Stimulated activated naive CD8-positive, alpha-beta T cell treated with anti-CD3 and anti-CD28 coated beads, Interleukin-15, amount 100 ng/mL, for 72 hours (primary cell): ENCODE measurements at regions not wholly inside any gene's neighbourhood (a gene's known extent, or its start where the extent isn't known, plus 50 kb on each side); places are given as distances from the start of the nearest gene placed in this dataset.
"Not testable (repeated sequence)": the region's sequence is repeated elsewhere in the genome, so short reads cannot be mapped to it uniquely, and the experiment has no call there.

Experiments
- ATAC-seq: fragments of 150-1000 bp; cut with Tn5 transposase; 2 replicates; pipeline ENCODE4 v1.10.0; 2021; ENCODE audit warnings: mild to moderate bottlenecking, moderate library complexity
- DNase-seq, 2 donors: peaks; one replicate each; pipeline ENCODE4 v3.0.0; 2021 to 2022
- H3K27ac Mint-ChIP-seq, 2 donors: one replicate each; pipeline ENCODE4 v1.8.0; 2022; ENCODE audit warnings: mild to moderate bottlenecking in 2 of 2, mixed read lengths in 2 of 2, moderate library complexity in 2 of 2
- H3K27me3 Mint-ChIP-seq: one replicate; pipeline ENCODE4 v1.8.0; 2022; ENCODE audit warnings: mixed read lengths
- H3K4me1 Mint-ChIP-seq: one replicate; pipeline ENCODE4 v1.8.0; 2022; ENCODE audit warnings: mild to moderate bottlenecking, mixed read lengths
- H3K4me3 Mint-ChIP-seq, 2 donors: one replicate each; pipeline ENCODE4 v1.8.0; 2022; ENCODE audit warnings: mild to moderate bottlenecking in 2 of 2, mixed read lengths in 2 of 2, moderate library complexity in 1 of 2
- H3K9me3 Mint-ChIP-seq, 2 donors: one replicate each; pipeline ENCODE4 v1.8.0; 2022; ENCODE audit warnings: mixed read lengths in 2 of 2

DNA sequence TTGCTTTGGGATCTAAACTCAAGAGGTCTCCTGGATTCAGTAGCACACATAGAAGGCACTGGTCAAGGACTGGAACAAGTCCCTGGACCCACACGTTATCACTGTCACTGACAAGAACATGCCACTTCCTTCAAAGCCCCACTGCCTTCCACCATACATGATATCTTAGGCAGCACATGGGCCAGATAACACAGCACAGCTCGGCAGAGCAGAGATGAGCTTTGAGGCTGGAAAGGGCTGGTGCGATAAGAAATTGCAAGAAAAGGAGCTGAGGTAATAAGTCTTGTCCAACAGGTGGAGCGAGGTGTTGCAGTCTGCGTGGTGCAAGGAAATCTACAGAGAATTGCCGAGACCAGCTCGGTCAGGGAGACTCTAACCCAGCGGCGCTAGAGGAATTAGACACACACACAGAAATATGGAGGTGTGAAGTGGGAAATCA is 139.8 kb upstream of the CDK13 start:
- Mint-ChIP-seq H3K27ac (no peak overlapping the region), H3K27me3 (peaks cover 31% of the 10 kb centered on the region), H3K4me1 (no peaks in the 10 kb centered on the region), H3K9me3 (no peaks in the 10 kb centered on the region), H3K4me3 (no peak overlapping the region)
- no peak for ATAC-seq
- DNase-seq, result no peak

DNA sequence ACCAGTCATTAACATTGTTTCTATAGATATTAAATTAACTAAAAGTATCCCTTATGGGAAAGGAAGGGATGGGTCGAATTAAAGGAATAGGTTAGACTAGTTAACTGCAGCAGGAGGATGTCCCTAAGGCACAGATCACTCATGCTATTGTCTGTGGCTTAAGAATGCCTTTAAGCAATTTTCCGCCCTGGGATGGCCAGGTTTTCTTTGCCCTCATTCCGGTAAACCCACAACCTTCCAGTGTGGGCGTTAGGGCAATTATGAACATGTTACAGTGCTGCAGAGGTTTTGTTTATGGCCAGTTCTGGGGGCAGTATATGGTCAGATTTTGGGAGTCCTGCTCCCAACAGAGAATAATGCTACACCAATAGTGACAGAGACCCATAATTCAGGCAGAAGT is 139.3 kb upstream of the CDK13 start:
- Mint-ChIP-seq H3K9me3 (no peaks in the 10 kb centered on the region), H3K4me1 (no peaks in the 10 kb centered on the region), H3K4me3 (no peak overlapping the region), H3K27ac (no peak overlapping the region), H3K27me3 (peaks cover 36% of the 10 kb centered on the region)
- DNase-seq (no peak), ATAC-seq (no peak)

DNA sequence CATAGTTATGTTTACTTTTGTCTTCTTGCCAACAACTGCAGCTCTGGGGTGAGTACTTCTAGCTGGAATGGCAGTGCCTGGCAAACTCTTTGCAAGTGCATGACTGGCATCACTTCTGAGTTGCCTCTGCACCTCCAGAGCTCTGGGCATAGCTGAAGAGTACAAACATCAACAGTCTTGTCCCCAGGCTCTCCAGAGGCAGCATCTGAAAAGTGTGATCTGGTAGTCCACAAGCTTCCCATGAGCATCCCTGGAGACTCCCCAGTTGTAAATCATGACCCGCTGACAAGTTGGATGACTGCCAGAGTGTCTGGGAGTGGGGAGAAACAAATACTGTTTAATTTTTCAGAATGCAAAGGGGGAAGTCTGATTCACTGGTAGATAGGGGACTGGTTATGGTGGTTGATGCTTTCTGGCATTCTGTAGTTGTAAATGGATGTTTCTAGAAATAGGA is 138.9 kb upstream of the CDK13 start:
- DNase-seq, result no peak
- no peak for ATAC-seq
- Mint-ChIP-seq H3K4me1 (no peaks in the 10 kb centered on the region), H3K4me3 (no peak overlapping the region), H3K27me3 (peaks cover 41% of the 10 kb centered on the region), H3K9me3 (no peaks in the 10 kb centered on the region), H3K27ac (no peak overlapping the region)

DNA sequence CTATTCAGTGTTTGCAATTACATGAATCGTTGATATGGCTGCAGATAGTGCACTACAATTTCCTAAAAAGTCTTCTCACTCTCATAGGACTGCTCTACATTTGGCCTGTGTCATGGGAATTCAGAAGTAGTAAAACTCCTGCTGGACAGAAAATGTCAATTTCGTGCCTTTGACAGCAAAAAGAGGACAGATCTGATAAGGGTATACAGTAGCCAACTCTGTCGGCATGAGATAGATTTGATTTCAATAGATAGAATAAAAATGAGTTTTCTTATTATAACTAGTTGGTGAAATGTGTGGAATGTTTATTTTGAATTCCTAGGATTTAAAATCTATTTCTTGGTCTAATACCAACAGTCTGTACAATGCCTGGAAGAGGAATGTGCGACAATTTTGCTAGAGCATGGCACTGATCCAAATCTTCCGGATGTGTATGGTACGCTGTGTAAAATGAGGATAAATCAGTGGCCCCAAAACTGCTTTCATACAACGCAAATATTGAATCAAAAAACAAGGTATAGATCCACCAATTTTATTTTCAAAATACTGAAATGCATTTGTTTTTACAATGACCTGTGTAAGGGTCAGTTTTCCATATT is 133.5 kb upstream of the CDK13 start:
- Mint-ChIP-seq H3K27ac (no peak overlapping the region), H3K27me3 (peaks cover 63% of the 10 kb centered on the region), H3K9me3 (no peaks in the 10 kb centered on the region), H3K4me3 (no peak overlapping the region), H3K4me1 (no peaks in the 10 kb centered on the region)
- ATAC-seq (no peak), DNase-seq (no peak)

DNA sequence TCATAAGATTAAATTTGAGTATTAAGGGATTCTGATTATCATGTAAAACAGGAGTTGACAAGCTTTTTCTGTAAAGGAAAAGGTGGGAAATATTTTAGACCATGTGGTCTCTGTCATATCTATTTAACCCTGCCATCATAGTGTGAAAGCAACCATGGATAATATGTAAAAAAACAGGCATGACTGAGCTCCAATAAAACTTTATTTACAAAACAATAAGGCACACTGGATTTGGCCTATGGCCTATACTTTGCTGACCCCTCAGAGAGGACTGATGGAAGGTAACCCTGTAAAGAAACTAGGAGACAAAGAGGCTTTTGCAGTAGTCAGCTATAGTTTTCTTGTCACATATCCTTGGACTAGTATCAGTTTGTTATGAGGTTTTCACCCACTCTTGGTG is 130.5 kb upstream of the CDK13 start:
- peaks cover 52% of the 10 kb centered on the region for H3K27me3 Mint-ChIP-seq
- DNase-seq (no peak), ATAC-seq (no peak)
- H3K4me1 Mint-ChIP-seq, result no peaks in the 10 kb centered on the region
- H3K4me3 Mint-ChIP-seq, result no peak overlapping the region
- no peak overlapping the region for H3K27ac Mint-ChIP-seq
- H3K9me3 Mint-ChIP-seq, result no peaks in the 10 kb centered on the region

DNA sequence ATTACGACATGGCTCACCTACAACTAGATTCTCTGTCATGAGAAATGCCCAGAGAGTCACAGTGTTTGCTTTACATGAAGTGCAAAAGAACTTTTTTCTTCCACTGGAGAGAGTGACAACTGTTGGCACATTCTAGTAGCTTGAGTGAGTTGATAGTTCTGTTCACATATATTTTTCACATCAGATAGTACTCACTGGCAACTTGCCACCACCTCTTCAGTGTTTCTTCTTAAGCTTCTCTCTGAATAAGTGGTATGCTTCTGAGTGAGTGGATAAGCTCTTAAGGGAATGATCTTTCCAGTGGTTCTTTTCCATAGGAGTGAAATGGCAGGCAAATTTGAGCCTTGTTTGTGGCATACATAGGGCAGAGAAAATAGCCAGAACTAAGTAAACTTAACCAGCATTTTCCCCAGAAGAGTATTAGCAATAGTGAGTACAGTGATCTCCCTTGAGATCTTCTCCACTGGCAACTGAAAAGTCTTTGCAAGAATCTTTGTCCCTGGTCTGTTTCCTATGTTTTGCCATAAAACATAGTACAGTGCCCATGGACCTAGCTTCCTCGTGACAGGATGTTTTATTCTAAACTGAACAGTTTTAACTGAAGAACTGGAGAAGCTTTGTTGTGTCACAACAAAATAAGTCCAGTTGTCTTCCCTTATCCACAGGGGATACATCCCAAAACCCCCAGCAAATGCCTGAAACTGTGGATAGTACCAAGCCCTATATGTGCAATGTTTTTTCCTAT is 125.4 kb upstream of the CDK13 start:
- H3K27me3 Mint-ChIP-seq, result peaks cover 58% of the 10 kb centered on the region
- ATAC-seq (no peak), DNase-seq (no peak)
- H3K9me3 Mint-ChIP-seq, result no peaks in the 10 kb centered on the region
- H3K4me3 Mint-ChIP-seq, result no peak overlapping the region
- no peak overlapping the region for H3K27ac Mint-ChIP-seq
- H3K4me1 Mint-ChIP-seq, result no peaks in the 10 kb centered on the region

DNA sequence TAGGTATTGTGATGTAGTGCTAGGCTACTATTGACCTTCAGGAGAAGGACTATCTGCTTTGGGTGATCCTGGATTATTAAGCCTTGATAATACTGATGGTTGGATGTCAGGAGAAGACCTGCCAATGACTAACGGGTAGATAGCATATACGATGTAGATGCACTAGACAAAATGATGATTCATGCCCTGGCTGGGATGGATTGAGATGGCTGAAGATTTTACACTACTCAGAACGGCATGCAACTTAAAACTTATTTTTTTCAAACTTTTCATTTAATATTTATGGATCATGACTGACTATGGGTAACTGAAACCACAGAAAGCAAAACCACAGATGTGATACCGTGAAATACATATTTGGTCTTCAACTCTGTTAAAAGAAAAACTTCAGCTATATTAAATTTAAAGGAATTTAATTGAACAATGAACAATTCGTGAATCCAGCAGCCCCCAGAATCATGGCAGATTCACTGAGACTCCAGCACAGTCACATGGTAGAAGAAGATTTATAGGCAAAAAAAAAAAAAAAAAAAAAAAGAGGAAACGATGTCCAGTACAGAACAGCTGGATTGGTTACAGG is 124.6 kb upstream of the CDK13 start:
- H3K4me3 Mint-ChIP-seq, result no peak overlapping the region
- H3K27me3 Mint-ChIP-seq, result peaks cover 61% of the 10 kb centered on the region
- H3K4me1 Mint-ChIP-seq, result no peaks in the 10 kb centered on the region
- ATAC-seq (no peak), DNase-seq (no peak)
- H3K27ac Mint-ChIP-seq, result no peak overlapping the region
- H3K9me3 Mint-ChIP-seq, result no peaks in the 10 kb centered on the region

DNA sequence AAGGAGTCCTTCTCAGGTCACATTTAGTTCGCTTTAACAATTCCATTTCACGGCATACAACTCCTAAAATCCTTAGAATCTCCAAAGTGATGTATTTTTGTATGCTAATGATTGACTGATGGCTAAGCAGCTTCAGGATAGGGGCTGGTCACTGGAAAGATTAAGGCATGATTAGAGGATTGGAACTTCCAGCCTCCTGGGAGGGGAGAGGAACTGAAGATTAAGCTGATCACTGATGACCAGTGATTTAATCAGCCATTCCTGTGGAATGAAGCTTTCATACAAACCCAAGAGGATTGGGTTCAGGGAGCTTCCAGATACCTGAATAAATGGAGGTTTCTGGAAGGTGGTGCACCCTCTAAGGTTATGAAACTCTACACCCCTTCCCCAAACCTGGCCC is 123.9 kb upstream of the CDK13 start:
- no peak for ATAC-seq
- Mint-ChIP-seq H3K4me1 (no peaks in the 10 kb centered on the region), H3K4me3 (no peak overlapping the region), H3K9me3 (no peaks in the 10 kb centered on the region), H3K27me3 (peaks cover 54% of the 10 kb centered on the region), H3K27ac (no peak overlapping the region)
- no peak for DNase-seq

DNA sequence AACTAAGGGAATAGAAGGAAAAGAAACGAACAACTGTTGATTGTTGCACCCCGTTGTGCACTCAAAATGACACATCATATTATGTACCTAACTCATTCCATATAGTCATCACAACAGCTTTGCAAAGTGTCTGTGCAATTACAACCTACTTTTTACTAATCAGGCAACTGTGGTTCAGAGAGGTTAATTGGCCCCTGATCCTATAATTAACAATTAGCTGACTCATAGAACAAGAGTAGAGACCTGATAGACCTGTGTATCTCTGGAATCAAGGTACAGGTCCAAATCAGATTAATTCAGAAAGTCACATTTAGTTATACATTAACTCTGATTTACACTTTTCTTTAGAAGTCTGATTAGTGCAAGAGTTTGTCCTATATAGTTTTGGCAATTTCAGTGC is 122.5 kb upstream of the CDK13 start:
- Mint-ChIP-seq H3K27ac (no peak overlapping the region), H3K4me1 (no peaks in the 10 kb centered on the region), H3K9me3 (no peaks in the 10 kb centered on the region), H3K4me3 (no peak overlapping the region), H3K27me3 (peaks cover 50% of the 10 kb centered on the region)
- DNase-seq (no peak), ATAC-seq (no peak)

DNA sequence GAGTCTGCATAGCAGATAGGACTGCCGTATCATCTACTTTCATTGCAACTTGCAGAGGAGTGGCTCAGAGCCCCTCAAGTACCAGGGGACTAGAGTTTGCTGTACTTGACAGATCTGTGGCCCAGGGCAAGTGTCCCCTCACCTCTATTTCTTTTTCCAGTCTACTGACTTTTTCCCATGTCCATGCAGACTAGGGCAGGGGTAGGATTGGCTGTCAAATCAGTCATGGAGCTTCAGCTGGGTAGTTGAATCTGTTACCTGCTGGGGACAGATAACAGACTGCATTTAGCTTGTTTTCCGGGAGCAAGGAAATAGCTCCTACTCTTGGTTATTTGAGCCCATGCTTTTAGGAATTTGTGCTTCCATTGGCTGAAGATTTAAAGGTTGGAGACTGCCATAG is 121.0 kb upstream of the CDK13 start:
- H3K27me3 Mint-ChIP-seq, result peaks cover 55% of the 10 kb centered on the region
- H3K4me3 Mint-ChIP-seq, result no peak overlapping the region

DNA sequence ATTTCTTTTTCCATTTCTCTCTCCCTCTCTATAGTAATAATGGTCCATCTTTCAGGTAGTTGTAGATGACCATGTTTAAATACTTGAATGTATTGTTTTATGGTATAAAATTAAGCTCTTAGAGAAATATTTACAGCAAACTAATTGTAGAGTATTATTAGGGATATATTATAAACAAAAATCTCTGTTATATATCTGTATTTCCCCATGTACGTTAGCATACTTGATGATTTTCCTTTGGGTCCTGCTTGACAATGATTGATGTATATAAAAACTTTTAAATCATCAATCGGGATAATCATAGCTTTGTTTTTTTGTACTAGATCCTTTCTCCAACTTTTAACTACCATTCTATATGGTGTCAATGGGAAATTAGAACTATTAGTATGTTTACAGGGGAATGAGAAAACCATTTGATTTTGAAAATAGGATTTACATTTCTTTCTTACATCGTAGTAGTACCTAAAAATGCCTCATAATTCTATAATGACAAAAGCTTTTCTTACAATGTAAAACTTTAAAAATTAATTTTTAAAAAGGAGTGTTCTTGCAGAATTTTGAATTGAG is 117.5 kb upstream of the CDK13 start:
- Mint-ChIP-seq H3K27me3 (peaks cover 64% of the 10 kb centered on the region), H3K4me1 (peaks cover 6% of the 10 kb centered on the region), H3K27ac (no peak overlapping the region), H3K9me3 (no peaks in the 10 kb centered on the region), H3K4me3 (no peak overlapping the region)
- ATAC-seq, result no peak
- no peak for DNase-seq

More for the DNA sequence above, 121.0 kb upstream of the CDK13 start:
- DNase-seq, result no peak
- H3K27ac Mint-ChIP-seq, result no peak overlapping the region
- H3K4me1 Mint-ChIP-seq, result peaks cover 5% of the 10 kb centered on the region
- no peaks in the 10 kb centered on the region for H3K9me3 Mint-ChIP-seq
- no peak for ATAC-seq

DNA sequence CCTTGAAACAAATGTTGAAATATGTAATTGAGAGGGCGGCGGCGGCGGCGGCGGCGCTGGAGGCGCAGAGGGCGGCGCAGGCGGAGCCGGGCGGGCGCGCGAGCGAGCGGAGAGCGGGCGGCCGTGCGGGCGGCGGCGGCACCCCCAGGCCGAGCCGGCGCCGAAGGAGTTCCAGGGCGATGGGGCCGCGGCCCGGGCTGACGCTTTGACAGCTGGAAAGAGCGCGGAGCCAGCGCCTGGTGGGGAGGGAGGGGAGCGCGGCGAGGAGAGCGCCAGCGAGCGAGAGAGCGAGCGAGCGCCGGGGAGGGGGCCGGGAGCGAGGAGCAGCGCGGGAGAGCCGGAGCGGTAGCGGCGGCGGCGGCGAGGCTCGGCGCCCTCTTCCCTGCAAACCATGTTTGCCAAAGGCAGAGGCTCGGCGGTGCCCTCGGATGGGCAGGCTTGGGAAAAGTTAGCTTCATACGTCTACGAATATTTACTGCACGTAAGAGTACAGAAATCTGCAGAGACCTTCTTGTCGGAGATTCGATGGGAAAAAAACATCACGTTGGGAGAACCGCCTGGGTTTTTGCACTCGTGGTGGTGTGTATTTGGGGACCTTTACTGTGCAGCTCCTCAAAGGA is 116.8 kb upstream of the CDK13 start:
- not testable (repeated sequence) for H3K27ac Mint-ChIP-seq, H3K4me1 Mint-ChIP-seq, H3K9me3 Mint-ChIP-seq
- H3K27me3 Mint-ChIP-seq, result peaks cover 57% of the 10 kb centered on the region
- ATAC-seq (peak; percentile 86), DNase-seq (peak; percentile 37 to 44)
- H3K4me3 Mint-ChIP-seq, result peak overlapping the region; percentile 65 to 67

DNA sequence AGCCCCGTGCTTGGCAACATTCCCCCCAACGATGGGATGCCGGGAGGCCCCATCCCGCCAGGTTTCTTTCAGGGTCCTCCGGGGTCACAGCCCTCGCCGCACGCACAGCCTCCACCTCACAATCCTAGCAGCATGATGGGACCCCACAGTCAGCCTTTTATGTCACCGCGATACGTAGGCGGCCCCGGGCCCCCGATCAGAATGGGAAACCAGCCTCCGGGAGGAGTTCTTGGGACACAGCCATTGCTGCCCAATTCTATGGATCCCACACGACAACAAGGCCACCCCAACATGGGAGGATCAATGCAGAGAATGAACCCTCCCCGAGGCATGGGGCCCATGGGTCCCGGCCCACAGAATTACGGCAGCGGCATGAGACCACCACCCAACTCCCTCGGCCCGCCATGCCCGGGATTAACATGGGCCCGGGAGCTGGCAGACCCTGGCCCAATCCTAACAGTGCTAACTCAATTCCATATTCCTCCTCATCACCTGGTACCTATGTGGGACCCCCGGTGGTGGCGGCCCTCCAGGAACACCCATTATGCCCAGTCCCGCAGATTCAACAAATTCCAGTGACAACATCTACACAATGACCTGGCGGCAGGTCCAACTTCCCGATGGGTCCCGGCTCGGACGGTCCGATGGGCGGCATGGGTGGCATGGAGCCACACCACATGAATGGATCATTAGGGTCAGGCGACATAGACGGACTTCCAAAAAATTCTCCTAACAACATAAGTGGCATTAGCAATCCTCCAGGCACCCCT is 116.0 kb upstream of the CDK13 start:
- not testable (repeated sequence) for H3K27ac Mint-ChIP-seq, H3K9me3 Mint-ChIP-seq, H3K4me1 Mint-ChIP-seq, DNase-seq, ATAC-seq
- peaks cover 55% of the 10 kb centered on the region for H3K27me3 Mint-ChIP-seq
- H3K4me3 Mint-ChIP-seq, result peak overlapping the region; percentile 65 to 67

DNA sequence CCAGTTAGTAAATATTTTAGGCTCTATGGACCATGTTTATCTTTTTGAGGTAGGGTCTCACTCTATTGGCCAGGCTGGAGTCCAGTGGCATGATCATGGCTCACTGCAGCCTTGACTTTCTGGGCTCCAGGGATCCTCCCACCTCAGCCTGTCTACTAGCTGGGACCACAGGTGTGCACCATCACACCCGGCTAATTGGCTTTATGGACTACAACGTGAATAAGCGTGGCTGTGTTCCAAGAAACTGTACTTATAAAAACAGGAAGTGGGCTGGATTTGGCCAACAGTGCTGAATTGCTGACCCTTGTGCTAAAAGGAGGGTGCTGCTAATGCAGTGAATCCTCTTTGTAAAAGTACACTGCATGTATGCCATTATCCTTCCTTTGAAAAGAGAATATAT is 111.7 kb upstream of the CDK13 start:
- Mint-ChIP-seq H3K9me3 (no peaks in the 10 kb centered on the region), H3K27me3 (peaks cover 73% of the 10 kb centered on the region), H3K27ac (no peak overlapping the region), H3K4me1 (peaks cover 6% of the 10 kb centered on the region), H3K4me3 (no peak overlapping the region)
- no peak for DNase-seq
- ATAC-seq, result no peak

DNA sequence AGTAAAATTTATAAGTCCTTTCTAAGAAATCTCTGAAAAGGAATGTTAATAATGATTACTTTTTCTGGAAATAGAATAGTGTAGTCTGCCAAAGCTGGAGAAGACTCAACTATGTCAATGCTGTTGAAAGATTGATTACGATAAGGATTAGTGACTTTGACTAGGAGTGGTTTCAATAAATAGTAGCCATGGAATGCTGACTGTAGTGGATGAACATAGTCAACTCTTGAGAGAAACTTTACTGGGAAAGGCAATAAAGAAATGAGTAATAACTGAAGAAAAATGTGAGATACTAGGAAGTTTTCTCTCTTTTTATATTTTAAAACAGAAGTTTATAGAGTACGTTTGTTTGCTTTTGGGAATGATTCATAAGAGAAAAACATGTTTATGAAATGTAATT is 105.0 kb upstream of the CDK13 start:
- Mint-ChIP-seq H3K27ac (no peak overlapping the region), H3K27me3 (peaks cover 40% of the 10 kb centered on the region), H3K9me3 (no peaks in the 10 kb centered on the region), H3K4me1 (no peaks in the 10 kb centered on the region), H3K4me3 (no peak overlapping the region)
- ATAC-seq, result no peak
- no peak for DNase-seq
